ENCODE measurements at regions not wholly inside any gene's neighbourhood (a gene's known extent, or its start where the extent isn't known, plus 50 kb on each side); places are given as distances from the start of the nearest gene placed in this dataset.

- no peak for TF ChIP-seq REST (IDR thresholded peaks at IDR 0.05)
- TF ChIP-seq RCOR1 (IDR thresholded peaks at IDR 0.05; ENCODE audit: low read depth, low read length) = no peak
- no peak for TF ChIP-seq EP300 (IDR thresholded peaks at IDR 0.05)
- no peak for TF ChIP-seq POLR2A (IDR thresholded peaks at IDR 0.05; ENCODE audit: low read length)
- no peak for TF ChIP-seq BHLHE40 (IDR thresholded peaks at IDR 0.05; ENCODE audit: low read depth, low read length)
- no peak for TF ChIP-seq RAD21 (conservative IDR thresholded peaks at IDR 0.05 in 1 of 2, IDR thresholded peaks at IDR 0.05 in 1 of 2)
- TF ChIP-seq EHMT2 (IDR thresholded peaks at IDR 0.05; ENCODE audit: low read depth) = no peak
- TF ChIP-seq CTCF (IDR thresholded peaks at IDR 0.05) = no peak
Measured at GRCh38 chr14:26138764-26139445, 458.9 kb downstream of the NOVA1 start.

Data from A549 (cell line).